GM18520 (cell line): ENCODE measurements at regions not wholly inside any gene's neighbourhood (a gene's known extent, or its start where the extent isn't known, plus 50 kb on each side); places are given as distances from the start of the nearest gene placed in this dataset.

Experiments used
- ATAC-seq: cut with Tn5 transposase; IDR thresholded peaks from one replicate; pipeline ENCODE4 v1.9.1; 2021; ENCODE audit not compliant: unreplicated experiment

- ATAC-seq, result no peak
Observed at GRCh38 chr5:133806847-133807246, 161.6 kb downstream of the C5orf15 start.

GRCh38 chr5:133801955-133802751, 166.3 kb downstream of the C5orf15 start:
- ATAC-seq, result no peak

GRCh38 chr5:133801431-133801830, 167.0 kb downstream of the C5orf15 start:
- ATAC-seq, result no peak

GRCh38 chr5:133799571-133800237, 168.7 kb downstream of the C5orf15 start:
- ATAC-seq, result no peak

- ATAC-seq, result no peak
Observed at GRCh38 chr5:133797167-133797566, 171.3 kb downstream of the C5orf15 start.

GRCh38 chr5:133796186-133796585, 172.2 kb downstream of the C5orf15 start:
- no peak for ATAC-seq

- no peak for ATAC-seq
Observed at GRCh38 chr5:133794771-133795415, 173.5 kb downstream of the C5orf15 start.

GRCh38 chr5:133793756-133794465, 174.5 kb downstream of the C5orf15 start:
- no peak for ATAC-seq

- no peak for ATAC-seq
Observed at GRCh38 chr5:133792655-133793054, 175.8 kb downstream of the C5orf15 start.

- no peak for ATAC-seq
Observed at GRCh38 chr5:133792024-133792423, 176.4 kb downstream of the C5orf15 start.

- ATAC-seq, result no peak
Observed at GRCh38 chr5:133790898-133791297, 177.5 kb downstream of the C5orf15 start.

GRCh38 chr5:133789428-133789827, 177.1 kb upstream of the FSTL4 start:
- no peak for ATAC-seq

GRCh38 chr5:133788121-133788520, 175.8 kb upstream of the FSTL4 start:
- no peak for ATAC-seq

GRCh38 chr5:133786420-133786819, 174.1 kb upstream of the FSTL4 start:
- ATAC-seq, result no peak

GRCh38 chr5:133785182-133785581, 172.8 kb upstream of the FSTL4 start:
- ATAC-seq, result no peak

- no peak for ATAC-seq
Observed at GRCh38 chr5:133783481-133783880, 171.1 kb upstream of the FSTL4 start.

- no peak for ATAC-seq
Observed at GRCh38 chr5:133782736-133783135, 170.4 kb upstream of the FSTL4 start.

- ATAC-seq, result no peak
Observed at GRCh38 chr5:133781436-133782225, 169.3 kb upstream of the FSTL4 start.

- ATAC-seq, result no peak
Observed at GRCh38 chr5:133780619-133781280, 168.4 kb upstream of the FSTL4 start.
